Cardiac muscle cell (in vitro differentiated cells and primary cell): ENCODE measurements at regions not wholly inside any gene's neighbourhood (a gene's known extent, or its start where the extent isn't known, plus 50 kb on each side); places are given as distances from the start of the nearest gene placed in this dataset.
A peak's percentile ranks its signal among the peaks of the same experiment; 100 is the strongest.

Experiments used
- DNase-seq, 2 donors: peaks; one replicate each; pipeline versions ENCODE4 v3.0.0 to v3.0.0-alpha.2; 2010 to 2017; ENCODE audit warnings: low read depth in 1 of 2, low spot score in 1 of 2
- H3K27ac ChIP-seq: fragments of 200-600 bp; sonication (generic); 2 replicates; pipeline ENCODE4 v1.5.1; 2016
- H3K27me3 ChIP-seq: fragments of 200-600 bp; sonication (generic); 2 replicates; pipeline ENCODE4 v1.6.0; 2016; ENCODE audit warnings: control low read depth
- H3K36me3 ChIP-seq: fragments of 200-600 bp; sonication (generic); 2 replicates; pipeline ENCODE4 v1.5.1; 2016; ENCODE audit warnings: control low read depth
- H3K4me1 ChIP-seq: fragments of 200-600 bp; sonication (generic); 2 replicates; pipeline ENCODE4 v1.8.1; 2017; ENCODE audit warnings: low read depth, mild to moderate bottlenecking, mixed run types
- H3K4me3 ChIP-seq: fragments of 200-600 bp; sonication (generic); 2 replicates; pipeline ENCODE4 v1.5.1; 2016; ENCODE audit warnings: mild to moderate bottlenecking
- H3K9me3 ChIP-seq: fragments of 200-600 bp; sonication (generic); 2 replicates; pipeline ENCODE4 v1.5.1; 2017; ENCODE audit warnings: low read depth, mild to moderate bottlenecking, control low read depth
- TF ChIP-seq, protein P1 (sequence below): IDR thresholded peaks from 2 replicates; pipeline ENCODE4 v1.5.1; 2012; ENCODE audit warnings: low read depth, mild to moderate bottlenecking, low read length

DNA sequence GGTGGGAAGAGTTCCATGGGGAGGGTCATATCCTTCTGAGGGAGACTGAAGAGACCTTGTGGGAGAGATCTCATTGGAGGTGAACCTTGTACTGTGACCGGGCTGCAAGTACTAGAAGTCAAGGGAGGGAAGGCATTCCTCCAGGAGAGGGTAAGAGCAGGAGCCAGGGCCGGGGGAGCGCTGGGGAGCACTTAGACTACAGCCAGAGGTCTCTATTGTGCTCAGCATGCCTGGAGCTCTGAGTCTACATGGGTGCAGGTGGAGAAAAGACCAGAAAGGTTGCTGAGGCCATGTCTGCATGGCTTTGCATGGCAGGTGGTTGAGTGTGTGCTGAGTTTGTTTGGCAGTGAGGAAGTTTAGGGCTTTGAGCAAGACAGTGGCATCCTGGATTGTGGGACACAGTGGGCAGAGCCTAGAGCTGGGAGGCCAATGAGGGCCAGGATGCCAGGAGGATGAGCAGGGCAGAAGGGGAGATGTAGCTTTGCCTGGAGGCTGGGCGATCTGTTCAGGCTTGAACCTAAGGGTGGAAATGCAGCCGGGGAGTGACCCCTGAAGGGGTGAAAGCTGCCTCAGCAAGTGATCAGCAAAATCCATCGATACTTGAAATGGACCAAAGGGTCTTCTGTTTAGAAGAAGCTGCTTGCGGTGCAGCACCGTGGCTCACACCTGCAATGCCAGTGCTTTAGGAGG is 317.4 kb upstream of the TNRC6C start:
- Histone ChIP-seq H3K4me3 (no peak overlapping the region), H3K9me3 (no peaks in the 10 kb centered on the region), H3K4me1 (no peaks in the 10 kb centered on the region)

DNA sequence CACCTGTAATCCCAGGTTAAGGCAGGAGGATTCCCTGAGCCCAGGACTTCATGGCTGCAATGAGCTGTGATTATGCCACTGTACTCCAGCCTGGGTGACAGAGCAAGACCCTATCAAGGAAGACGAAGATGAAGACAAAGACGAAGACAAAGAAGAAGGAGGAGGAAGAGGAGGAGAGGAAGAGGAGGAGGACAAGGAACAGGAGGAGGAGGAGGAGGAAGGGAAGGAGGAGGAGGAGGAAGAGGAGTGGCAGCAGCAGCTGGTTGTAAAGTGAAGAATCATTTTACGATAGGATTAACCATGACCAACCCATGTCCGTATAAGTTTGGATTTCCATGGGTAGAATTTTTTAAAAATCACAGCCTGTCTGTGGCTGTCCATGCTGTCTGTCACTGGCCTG is 316.8 kb upstream of the TNRC6C start:
- Histone ChIP-seq H3K27me3 (no peaks in the 10 kb centered on the region), H3K4me1 (no peaks in the 10 kb centered on the region), H3K27ac (no peak overlapping the region), H3K4me3 (no peak overlapping the region), H3K9me3 (no peaks in the 10 kb centered on the region), H3K36me3 (no peaks in the 10 kb centered on the region)
- no peak for DNase-seq
- TF ChIP-seq, protein P1, sequence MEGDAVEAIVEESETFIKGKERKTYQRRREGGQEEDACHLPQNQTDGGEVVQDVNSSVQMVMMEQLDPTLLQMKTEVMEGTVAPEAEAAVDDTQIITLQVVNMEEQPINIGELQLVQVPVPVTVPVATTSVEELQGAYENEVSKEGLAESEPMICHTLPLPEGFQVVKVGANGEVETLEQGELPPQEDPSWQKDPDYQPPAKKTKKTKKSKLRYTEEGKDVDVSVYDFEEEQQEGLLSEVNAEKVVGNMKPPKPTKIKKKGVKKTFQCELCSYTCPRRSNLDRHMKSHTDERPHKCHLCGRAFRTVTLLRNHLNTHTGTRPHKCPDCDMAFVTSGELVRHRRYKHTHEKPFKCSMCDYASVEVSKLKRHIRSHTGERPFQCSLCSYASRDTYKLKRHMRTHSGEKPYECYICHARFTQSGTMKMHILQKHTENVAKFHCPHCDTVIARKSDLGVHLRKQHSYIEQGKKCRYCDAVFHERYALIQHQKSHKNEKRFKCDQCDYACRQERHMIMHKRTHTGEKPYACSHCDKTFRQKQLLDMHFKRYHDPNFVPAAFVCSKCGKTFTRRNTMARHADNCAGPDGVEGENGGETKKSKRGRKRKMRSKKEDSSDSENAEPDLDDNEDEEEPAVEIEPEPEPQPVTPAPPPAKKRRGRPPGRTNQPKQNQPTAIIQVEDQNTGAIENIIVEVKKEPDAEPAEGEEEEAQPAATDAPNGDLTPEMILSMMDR = no peak

More for the DNA sequence above, 317.4 kb upstream of the TNRC6C start:
- no peaks in the 10 kb centered on the region for H3K27me3 ChIP-seq
- TF ChIP-seq, protein P1 = no peak
- no peak for DNase-seq
- H3K27ac ChIP-seq = no peak overlapping the region
- no peaks in the 10 kb centered on the region for H3K36me3 ChIP-seq

DNA sequence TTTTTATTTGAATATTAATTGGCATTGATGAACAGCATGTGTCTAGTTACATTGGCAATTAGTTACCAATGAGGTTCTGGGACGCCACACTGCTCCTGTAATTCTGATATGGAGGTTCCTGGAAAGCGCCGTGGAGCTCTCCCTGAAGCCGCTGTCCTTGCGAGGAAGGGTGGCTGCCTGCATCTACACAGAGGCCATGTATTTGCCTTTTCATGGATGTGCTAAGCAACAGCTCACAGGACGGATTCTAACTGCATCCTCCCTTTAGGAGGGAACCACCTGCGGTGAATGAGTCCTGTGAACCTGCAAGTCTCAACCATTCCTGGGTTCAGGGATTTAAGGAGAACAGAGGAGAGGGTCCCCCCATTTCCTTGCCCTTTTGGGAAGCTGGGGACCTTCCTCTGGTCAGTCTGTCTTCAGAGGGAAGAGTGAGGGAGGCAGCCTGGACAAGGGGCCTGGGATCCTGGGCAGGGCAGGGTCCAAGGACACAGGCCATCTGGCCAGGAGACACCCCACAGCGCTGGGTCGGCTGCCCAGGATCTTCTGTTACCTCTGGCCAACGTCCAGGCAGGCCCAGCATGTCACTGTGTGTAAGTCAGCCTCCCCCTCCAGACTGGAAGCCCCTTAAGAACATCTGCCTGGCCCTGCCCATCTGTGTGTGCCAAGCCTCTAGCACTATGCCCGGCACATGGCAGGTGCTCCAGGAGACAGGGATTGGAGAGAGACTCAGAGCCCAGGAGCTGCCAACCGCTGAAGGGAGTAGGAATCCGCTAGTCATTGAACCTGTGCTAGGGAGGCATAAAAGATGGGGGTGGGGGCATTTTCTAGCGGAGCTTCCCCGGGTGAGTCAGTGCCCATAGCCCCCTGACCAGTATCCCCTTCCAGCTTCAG is 314.1 kb upstream of the TNRC6C start:
- TF ChIP-seq, protein P1 = no peak
- H3K4me3 ChIP-seq = no peak overlapping the region
- H3K36me3 ChIP-seq = no peaks in the 10 kb centered on the region
- no peaks in the 10 kb centered on the region for H3K27me3 ChIP-seq
- H3K4me1 ChIP-seq = no peaks in the 10 kb centered on the region
- no peak for DNase-seq
- no peaks in the 10 kb centered on the region for H3K9me3 ChIP-seq
- H3K27ac ChIP-seq = no peak overlapping the region

DNA sequence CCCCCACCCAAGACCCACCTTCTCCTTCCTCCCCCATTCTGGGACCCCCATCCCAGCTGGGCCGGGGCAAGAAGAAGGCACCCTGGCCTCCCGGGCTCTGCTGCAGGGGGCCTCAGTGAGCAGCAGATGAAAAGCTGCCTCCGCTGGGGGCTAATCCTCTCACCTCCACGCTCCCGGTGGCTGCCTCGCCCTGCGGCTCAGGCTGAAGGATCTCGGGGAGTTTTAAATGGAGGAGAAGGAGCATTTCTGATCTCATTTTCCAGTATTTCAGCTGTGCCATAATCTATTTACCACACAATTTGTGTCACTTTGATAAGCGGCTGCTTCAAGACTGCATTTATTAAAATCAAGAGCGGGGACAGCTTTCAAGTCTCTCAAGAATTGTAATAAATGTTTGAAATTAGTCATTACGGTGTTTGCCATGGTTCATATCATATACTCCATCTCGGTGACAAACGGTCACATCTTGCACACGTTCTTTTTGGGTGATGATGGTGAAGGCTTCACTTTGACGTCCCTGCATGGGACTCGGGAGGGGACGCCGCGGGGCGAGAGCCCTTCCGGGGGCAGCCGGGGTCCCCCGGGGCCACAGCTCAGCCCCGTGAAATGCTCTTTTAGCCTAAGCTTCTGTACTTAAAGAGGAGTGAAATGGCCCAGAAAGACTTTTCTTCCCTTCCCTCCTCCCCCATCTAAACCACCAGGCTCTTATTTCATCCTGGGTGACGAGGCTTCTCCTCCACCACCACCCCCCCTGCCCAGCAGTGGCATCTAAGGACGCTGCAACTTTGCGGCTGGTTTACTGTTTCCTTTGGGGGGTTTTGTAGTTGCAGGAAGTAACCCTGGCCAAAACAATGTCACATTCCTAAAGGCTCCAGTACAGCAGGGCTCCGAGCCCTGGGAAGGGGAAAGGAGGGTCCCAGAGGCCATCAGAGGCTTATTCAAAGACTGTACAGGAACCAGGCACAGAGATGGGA is 313.1 kb upstream of the TNRC6C start:
- TF ChIP-seq, protein P1 = peak; percentile 22
- no peaks in the 10 kb centered on the region for H3K4me1 ChIP-seq
- H3K4me3 ChIP-seq = no peak overlapping the region
- no peaks in the 10 kb centered on the region for H3K36me3 ChIP-seq
- no peaks in the 10 kb centered on the region for H3K9me3 ChIP-seq
- no peaks in the 10 kb centered on the region for H3K27me3 ChIP-seq
- no peak overlapping the region for H3K27ac ChIP-seq
- peak in 1 of 2 donors; percentile 60 for DNase-seq

DNA sequence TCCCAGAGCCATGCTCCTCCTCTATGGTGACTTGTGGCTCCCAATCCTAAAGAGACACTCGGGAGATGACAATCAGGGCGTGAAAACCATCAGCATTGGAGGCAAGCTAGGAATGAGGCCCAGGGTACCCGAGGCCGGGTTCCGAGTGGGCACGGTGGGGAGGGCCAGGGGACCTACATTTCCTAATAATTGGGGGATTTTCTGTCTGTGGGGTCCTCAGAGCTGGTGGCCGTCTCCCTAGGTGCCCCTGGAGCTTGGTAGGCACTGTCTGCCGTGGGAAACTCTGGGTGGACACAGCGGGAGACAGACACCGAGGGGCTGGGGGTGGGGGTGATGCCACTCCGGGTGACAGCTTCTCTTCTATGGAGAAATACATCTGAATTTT is 312.5 kb upstream of the TNRC6C start:
- Histone ChIP-seq H3K4me1 (no peaks in the 10 kb centered on the region), H3K27me3 (no peaks in the 10 kb centered on the region), H3K36me3 (no peaks in the 10 kb centered on the region), H3K9me3 (no peaks in the 10 kb centered on the region), H3K27ac (no peak overlapping the region), H3K4me3 (no peak overlapping the region)
- TF ChIP-seq, protein P1 = no peak
- DNase-seq = no peak
